Renal cortex interstitium (tissue), 11 donors: ENCODE measurements at regions not wholly inside any gene's neighbourhood (a gene's known extent, or its start where the extent isn't known, plus 50 kb on each side); places are given as distances from the start of the nearest gene placed in this dataset.
"Not testable (repeated sequence)": the region's sequence is repeated elsewhere in the genome, so short reads cannot be mapped to it uniquely, and the experiment has no call there.

Experiments
- DNase-seq, 11 donors: peaks; one replicate each; pipeline ENCODE4 v3.0.0-alpha.2; 2013; ENCODE audit warnings: low read depth in 9 of 11, low spot score in 4 of 11; ENCODE audit errors: extremely low read depth in 1 of 11

DNA sequence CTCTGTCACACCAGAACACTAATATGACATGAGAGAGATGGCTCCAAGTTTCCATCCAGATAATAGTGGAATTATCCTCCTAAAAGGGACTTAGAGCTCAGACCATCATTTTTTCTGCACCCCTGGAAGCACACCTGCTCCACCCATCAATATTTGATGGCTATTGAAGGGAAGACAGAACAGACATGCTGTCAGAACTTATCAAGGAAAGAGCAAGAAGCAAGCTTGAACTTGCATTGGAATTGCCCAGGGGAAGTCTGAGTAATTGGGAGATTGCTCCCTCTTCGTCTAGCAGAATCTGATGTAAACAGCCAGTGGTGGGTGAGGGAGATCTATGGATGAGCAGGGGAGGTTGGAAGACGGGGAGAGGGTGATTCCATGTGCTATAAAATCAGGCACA is 874.4 kb upstream of the TENM4 start:
- no peak for DNase-seq

DNA sequence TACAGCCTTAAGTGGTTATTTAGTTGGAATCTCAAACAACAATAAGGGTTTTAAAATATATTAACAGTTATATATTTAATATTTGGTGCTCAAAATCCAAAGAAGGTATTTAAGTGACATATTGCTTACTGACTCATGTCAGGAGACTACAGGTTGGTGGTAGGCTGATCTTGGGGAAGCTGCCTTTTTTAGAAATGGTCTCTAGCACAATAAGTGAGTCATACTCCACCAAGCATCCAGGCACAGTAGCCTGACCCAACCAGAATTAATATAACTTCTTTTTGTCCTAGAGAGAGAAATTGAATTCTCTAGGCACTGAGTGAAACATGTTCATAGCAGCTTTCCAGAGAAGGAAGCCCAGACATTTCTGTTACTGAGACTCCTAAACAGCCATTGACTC is 868.5 kb upstream of the TENM4 start:
- DNase-seq: no peak

DNA sequence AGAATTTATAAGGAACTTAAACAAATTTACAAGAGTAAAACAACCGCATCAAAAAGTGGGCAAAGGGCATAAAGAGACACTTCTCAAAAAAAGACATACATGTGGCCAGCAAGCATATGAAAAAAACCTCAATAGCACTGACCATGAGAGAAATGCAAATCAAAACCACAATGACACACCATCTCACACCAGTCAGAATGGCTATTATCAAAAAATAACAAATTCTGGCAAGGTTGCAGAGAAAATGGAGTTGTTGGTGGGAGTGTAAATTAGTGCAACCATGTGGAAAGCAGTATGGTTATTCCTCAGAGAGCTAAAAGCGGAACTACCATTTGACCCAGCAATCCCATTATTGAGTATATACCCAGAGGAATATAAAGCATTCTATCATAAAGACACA is 866.8 kb upstream of the TENM4 start:
- DNase-seq: no peak

DNA sequence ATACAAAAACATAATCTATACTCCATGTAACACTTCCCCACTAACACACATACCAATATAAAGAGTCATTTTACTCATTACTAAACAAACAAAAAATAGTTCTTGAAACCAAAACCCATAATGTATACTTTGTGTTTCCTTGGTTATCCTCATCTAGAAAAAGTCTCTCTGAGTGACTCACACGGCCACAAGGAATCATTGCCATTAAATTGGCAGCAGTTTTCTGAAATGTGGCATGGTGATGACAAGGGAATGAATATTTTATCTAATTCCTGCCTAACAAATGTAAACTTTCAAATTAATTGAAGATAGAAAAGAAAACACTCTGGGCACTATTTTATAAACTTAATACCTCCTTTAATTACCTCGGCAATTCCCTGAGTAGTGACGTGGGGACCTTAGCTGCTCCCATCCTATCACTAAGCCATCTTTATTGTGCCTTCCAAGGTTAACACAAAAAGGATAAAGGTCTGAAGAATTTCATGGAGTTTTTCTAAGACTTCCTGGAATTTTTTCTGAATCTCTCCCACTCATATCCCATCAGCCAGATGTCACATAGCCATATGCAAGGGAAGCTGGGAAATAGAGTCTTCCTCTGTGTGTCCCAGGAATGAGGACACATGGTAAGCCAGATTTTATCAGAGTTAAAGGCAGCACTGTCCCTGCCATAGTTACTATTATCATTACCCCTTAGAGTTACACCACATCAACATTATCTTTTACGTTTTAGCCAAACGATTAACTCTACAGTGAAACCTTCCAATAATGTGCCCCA is 857.2 kb upstream of the TENM4 start:
- no peak for DNase-seq

DNA sequence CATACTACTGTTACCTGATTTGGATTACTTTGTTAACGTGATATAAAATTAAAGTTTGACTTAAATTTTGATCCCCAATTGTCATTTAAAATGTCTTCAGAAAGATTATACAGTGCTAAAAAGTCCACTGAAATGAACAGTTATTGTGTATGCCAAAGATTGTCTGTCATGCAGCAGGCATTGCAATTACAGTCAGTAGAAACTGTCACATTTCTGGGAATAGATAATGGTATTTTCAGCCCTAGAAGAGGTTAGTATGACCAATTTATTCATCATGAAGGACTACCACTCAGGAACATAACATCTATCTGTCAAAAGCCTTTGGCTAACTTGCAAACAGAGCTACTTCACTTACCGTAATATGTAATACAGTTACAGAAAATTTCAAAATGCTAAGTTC is 852.5 kb upstream of the TENM4 start:
- no peak for DNase-seq

DNA sequence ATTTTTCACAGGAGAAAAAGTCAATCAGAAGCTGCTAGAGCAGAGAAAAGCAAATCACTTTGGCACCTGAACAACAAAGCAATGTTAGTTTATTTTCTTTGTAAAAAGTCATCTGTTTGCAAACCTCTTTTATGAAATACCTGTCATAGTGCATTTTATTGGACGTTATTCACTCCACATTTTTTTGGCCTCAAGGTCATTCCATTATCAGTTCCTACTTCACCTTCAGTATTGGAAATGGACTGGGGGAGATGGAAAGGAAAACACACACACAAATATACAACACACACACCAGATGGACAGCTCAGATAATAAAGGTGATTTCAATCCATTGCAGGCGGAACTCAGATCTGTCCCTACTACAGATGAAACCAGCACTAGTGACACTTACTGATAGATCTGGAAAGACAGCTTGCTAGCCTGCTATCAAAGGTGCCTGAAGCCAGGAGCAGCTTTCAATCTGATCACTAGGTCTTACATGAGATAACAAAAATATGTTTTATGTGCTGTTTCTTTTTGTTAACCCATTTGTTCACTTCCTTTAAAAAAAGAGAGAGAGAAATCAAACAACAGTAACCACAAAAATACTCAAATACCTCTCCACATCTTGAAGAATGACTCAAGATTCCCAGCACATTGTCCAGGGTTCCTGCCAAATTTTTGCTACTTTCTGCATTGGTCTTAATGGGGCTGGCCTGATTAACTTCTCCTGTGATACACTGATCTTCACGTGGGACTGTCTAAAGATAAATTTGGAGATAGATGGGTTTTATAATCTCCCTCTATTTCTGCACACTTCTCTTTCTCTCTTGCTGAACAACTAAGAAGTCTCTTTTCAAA is 844.3 kb upstream of the TENM4 start:
- no peak for DNase-seq

DNA sequence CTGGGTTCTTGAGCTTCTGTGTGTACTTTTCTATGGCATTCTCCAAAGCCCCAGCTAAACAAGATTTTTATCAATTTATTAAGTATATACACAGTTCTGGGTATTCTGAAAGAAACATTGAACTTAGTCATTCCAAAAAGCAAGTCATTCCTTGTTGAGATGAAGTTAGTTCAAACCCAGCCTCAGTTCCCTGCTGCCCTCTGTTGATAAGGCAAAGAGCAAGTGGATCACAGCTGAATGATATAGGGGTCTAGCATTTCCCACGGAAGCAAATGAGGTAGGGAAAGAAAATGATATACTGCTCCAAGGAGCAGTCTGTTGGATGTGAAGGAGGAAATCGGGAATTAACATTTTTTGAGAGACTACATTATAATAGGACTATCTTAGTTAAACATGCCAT is 841.8 kb upstream of the TENM4 start:
- no peak for DNase-seq

DNA sequence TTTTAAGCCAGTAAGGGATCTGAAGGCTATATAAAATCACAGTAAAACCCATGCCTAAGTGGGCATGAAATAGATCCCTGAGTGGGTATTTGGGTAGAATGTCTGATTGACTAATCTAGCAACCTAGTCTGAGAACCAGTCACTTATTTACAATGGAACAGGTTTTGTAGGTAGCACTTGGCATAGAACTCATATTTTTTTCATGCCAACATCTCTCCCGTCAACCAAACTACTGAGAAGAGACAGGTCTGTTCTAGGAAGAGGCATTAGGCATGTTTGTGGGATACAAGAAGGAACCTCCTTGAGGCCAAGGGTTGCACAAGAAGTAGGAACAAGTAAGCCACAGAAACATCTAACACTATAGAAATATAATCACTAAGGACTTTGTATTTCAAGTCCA is 840.4 kb upstream of the TENM4 start:
- no peak for DNase-seq

DNA sequence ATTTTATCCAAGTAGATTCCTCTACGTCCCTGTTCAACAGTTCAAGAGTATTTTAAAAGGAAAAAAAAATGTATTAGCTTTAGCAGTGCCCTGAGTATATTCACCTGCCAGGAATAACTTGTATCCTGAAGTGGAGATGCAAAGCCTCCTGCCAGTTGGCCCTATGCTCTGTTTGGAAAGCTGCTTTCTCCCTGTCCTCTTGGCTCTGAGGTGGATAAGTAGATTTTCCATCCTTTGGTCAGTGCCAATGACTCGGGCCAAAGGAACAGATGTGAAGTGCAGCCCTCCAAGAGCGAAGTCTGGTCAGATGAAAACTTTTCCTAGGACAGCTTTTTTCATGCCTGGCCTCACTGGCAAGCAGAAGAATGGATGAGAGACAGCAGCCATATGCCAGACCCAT is 839.9 kb upstream of the TENM4 start:
- no peak for DNase-seq

DNA sequence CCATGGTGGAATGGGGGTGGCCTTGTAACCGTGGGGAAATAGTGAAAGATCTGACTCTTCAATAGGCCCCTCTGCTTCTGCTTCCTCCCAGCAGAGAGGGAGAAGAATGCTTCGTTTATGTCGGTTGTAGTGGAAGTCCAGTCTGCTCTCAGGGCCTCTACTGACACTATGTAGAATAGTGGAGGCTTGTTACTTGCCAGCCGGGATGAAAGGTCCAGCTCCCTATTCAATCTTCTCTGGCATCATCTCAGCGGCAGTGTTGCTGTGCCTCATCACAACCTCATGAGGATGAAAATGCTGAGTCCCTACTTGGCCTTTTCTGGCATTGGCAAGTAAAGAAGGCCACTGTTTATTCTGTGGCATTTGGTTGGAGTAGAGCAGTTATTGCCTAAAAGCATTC is 820.9 kb upstream of the TENM4 start:
- no peak for DNase-seq

DNA sequence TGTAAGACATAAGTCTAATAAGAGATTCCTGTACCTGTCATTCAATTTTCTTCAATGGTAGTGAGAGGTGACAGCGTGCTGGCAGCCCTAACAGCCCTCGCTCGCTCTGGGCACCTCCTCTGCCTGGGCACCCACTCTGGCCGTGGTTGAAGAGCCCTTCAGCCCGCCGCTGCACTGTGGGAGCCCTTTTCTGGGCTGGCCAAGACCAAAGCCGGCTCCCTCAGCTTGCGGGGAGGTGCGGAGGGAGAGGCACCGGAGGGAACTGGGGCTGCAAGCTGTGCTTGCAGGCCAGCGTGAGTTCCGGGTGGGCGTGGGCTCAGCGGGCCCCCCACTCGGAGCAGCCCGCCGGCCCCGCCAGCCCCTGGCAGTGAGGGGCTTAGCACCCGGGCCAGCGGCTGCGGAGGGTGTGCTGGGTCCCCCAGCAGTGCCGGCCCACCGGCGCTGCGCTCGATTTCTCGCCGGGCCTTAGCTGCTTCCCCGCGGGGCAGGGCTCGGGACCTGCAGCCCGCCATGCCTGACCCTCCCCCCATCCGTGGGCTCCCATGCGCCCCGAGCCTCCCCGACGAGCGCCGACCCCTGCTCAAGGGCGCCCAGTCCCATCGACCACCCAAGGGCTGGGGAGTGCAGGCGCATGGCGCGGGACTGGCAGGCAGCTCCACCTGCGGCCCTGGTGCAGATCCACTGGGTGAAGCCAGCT is 816.6 kb upstream of the TENM4 start:
- DNase-seq: not testable (repeated sequence)

DNA sequence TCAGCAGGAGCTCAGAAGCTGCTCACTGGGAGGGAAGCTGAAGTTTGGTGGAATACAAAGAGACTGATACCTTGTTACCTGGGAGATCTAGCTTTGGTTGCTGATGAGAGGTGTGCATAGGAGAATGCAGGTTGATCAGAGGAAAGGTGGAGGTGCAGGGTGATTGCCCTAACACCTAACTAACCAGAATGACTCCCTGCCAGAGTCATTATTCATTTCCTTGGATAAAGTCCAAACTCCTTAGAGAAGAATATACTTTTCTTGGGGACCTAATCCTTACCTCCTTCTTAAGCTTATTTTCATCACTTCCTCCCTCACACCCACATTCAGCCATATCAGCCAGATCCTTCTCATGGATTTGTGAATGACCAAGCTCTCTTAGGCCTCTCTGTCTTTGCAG is 814.2 kb upstream of the TENM4 start:
- no peak for DNase-seq

DNA sequence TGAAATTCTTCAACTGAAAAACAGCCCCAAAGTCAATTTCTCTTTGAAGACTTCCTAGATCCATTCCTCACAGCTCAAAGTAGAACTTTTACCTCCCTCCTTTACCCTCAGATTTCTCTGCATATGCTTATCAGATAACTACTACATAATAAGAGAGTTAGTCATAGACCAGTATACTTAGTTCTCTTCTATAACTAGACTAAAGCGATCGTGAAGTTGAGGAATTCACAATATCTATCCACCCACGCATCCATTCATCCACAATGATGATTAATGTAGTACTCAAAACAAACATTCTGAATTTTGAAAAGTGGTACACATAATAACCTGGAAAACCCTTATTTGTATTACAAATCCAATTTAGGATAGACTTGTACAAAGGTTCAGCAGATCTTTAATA is 800.9 kb upstream of the TENM4 start:
- no peak for DNase-seq

DNA sequence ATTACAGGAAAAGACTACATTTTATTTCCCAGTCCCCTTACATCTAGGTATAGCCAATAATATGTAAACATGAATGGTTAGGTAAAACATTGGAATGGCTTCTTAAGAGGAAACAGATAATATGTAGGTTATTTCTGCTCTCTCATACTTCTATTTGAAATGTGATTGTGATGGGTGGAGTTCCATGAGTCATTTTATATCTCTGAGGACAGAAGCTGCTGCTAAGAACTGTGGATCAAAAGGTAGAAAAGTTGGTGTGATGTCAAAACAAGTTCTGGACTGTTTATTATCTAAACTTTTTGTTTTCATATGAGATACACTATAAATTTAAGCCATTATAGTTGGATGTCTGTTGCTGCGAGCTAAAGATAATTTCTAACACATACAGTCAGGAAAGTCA is 799.4 kb upstream of the TENM4 start:
- DNase-seq: no peak

DNA sequence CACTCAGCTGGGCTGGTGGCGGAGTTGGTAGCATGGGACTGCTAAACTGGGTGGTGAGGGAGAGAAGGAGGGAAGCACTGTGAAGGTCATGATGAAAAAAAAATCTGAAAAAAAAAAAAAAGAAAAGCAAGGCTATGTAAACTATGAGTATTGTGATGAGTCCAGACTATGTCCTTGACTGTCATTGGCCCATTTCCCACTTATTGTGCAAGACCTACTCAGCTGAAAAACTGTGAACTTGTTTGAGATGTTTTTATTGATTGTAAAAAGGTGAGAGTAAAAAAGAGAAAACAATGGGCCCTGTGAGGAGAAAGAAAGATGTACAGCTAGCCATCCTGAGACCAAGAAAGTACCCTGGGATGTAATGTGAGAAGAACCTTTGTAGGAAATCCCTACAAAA is 798.4 kb upstream of the TENM4 start:
- DNase-seq: no peak

DNA sequence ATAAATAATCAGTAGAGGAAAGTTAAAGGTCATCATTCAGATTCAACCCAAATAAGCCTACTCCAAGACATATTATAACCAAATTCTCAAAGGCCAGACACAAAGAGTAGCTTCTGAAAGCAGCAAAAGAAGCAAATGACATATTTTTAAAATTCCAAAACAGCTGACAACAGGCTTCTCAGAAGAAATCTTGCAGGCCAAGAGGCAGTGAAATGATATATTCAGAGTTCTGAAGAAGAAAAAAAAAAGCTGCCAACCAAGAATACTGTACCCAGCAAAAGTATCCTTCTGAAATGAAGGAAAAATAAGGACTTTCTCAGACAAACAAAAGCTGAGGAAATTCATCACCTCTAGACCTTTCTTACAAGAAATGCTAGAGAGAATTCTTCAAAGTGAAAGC is 787.1 kb upstream of the TENM4 start:
- DNase-seq: no peak

DNA sequence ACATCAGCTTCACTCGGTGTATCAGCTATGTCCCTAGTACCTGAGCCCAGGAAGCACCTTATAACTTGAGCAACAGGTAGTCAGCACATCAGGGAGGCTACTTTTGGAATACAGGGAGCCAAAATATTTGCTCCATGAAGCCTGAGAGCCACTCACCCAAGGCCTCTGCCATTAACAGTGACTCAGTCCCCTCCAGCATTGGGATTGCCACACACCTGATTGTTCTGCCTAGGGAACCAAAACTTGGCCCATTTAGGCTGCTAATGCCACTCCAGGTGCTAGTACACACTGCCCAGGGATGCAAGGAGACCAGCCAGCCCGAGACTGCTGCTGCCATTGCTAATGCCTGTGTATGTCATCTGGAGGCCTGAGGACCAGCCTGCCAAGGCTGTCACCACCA is 773.6 kb upstream of the TENM4 start:
- no peak for DNase-seq

DNA sequence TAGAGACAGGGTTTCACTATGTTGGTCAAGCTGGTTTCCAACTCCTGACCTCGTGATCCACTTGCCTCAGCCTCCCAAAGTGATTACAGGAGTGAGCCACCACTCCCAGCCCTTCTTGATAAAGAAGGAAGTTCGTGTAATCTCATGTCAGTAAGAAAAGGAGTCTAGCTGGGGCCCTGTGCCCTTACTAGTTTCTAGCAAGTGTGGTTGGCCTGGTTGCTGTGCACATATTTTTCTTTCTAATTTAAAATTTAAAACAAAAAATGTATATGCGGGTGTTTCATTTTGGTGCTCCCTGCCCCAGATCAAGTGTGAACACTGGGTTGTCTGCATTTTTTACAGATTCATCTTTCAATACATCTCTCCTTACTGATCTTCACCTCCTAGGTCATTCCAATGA is 770.8 kb upstream of the TENM4 start:
- DNase-seq: no peak

DNA sequence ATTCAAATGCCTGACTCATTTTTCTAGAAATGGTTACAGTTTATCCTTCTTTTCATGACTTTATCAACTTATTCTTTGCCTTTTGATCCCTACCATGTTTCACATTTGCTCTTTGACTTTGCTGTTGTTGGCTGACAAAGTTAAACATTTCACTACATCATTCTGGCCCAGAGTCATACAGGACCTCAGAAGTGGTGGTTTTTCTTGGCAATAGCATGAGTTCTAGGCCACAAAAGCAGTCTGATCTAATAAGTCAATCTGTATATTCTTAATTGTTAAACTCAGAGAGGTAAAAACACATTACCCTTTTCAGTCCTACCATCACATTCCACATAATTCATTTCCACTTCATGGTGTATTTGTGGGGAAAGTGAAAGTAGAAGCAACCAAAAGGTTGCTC is 763.2 kb upstream of the TENM4 start:
- peak in 1 of 11 donors; percentile 2 for DNase-seq

DNA sequence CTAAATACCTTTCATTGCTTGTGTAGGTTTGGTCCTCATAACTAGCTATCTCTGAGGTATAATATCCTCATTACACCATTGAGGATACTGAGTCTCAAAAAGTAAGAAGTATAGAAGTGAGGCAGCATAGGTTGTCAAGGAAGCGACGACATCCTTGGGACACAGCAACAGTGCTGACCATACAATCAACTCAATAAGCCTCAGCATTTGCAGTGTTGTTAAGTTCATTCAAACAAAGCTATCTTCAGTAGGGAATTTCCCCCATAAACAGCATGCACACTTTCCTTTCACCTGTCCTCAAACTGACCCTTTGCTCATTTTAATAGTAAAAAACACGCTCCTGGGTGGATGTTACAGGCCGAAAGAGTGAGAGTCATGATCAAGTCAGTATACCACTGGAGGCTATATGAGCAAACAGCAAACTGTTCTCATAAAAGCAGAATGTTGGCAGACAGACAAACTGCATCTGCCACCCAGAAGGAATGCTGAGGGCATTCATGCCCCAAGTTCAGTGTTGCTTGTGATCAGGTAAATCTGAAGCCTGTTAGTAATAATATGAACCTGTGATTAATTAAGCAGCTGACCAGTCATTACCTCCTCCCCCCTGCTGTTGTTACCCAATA is 756.2 kb upstream of the TENM4 start:
- no peak for DNase-seq
